Endothelial cell of umbilical vein (primary cell): ENCODE measurements at regions not wholly inside any gene's neighbourhood (a gene's known extent, or its start where the extent isn't known, plus 50 kb on each side); places are given as distances from the start of the nearest gene placed in this dataset.

ENCODE experiments used
- EZH2 ChIP-seq: IDR thresholded peaks from 2 replicates; pipeline ENCODE4 v1.6.1; 2012; ENCODE audit warnings: borderline replicate concordance, low read depth, mild to moderate bottlenecking, moderate library complexity, low read length, inconsistent platforms; ENCODE audit not compliant: severe bottlenecking
- FOS ChIP-seq: IDR thresholded peaks from 2 replicates; pipeline ENCODE4 v1.6.1; 2011; ENCODE audit warnings: mild to moderate bottlenecking, low read length, moderate library complexity, borderline replicate concordance; ENCODE audit not compliant: insufficient read depth
- JUN ChIP-seq: IDR thresholded peaks from 2 replicates; pipeline ENCODE4 v1.6.1; 2011; ENCODE audit warnings: borderline replicate concordance, low read depth; ENCODE audit not compliant: insufficient read length, insufficient read depth
- MYC ChIP-seq: IDR thresholded peaks from one replicate; pipeline ENCODE4 v1.6.1; 2011; ENCODE audit warnings: mild to moderate bottlenecking, low read depth, low read length
- POLR2A ChIP-seq: IDR thresholded peaks from 2 replicates; pipeline ENCODE4 v1.6.1; 2012; ENCODE audit warnings: low read depth, mild to moderate bottlenecking, control low read depth, low read length
- POLR2AphosphoS5 ChIP-seq: IDR thresholded peaks from 2 replicates; pipeline ENCODE4 v1.6.1; 2012; ENCODE audit warnings: low read depth, mild to moderate bottlenecking, control low read depth, low read length, moderate library complexity; ENCODE audit not compliant: insufficient read depth
- TF ChIP-seq, protein P1 (sequence below), 2 donors: IDR thresholded peaks; 1 replicate in 1 of 2; 2 replicates in 1 of 2; pipeline ENCODE4 v1.5.1; 2011; ENCODE audit warnings: low read length in 2 of 2, mild to moderate bottlenecking in 2 of 2, moderate library complexity in 2 of 2, control low read depth in 1 of 2, inconsistent platforms in 1 of 2, low read depth in 1 of 2; ENCODE audit not compliant: insufficient read depth in 1 of 2; ENCODE audit errors: extremely low read depth in 1 of 2
- TF ChIP-seq, protein P2 (sequence below): IDR thresholded peaks from 2 replicates; pipeline ENCODE4 v1.6.1; 2011; ENCODE audit not compliant: insufficient read depth, insufficient read length

DNA sequence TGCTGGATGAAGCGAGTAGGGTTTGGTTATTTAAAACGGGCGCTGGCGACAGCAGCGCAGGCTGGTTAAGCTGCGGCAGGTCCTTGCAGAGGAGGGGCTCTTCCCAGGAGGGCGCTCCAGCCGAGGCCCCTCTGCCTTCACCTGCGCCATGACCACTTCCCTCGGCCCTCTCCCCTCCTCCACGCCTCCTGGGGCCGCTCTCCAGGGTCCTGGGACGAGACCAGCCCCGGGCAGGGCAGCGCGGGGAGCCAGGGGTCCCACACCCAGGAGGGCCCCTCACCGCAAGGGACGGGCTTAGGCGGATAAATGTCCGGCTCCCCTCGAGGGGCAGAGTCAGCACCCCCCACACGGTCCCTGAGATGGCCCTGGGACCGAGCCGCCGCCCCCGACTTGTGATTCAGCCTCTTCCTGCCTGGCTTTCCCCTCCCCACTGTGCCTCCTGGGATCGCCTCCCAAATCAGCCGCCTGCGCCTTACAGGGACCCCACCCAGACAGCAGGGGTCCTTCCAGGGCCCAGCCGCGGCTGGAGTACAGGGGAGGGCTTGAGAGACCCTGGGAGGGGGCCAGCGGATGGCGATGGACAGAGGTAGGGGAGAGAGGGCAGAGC lies 380.7 kb downstream of the MATN1 start:
- TF ChIP-seq POLR2AphosphoS5 = no peak
- TF ChIP-seq, protein P1, sequence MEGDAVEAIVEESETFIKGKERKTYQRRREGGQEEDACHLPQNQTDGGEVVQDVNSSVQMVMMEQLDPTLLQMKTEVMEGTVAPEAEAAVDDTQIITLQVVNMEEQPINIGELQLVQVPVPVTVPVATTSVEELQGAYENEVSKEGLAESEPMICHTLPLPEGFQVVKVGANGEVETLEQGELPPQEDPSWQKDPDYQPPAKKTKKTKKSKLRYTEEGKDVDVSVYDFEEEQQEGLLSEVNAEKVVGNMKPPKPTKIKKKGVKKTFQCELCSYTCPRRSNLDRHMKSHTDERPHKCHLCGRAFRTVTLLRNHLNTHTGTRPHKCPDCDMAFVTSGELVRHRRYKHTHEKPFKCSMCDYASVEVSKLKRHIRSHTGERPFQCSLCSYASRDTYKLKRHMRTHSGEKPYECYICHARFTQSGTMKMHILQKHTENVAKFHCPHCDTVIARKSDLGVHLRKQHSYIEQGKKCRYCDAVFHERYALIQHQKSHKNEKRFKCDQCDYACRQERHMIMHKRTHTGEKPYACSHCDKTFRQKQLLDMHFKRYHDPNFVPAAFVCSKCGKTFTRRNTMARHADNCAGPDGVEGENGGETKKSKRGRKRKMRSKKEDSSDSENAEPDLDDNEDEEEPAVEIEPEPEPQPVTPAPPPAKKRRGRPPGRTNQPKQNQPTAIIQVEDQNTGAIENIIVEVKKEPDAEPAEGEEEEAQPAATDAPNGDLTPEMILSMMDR (IDR thresholded peaks at IDR 0.05; ENCODE audit: extremely low read depth in 1 of 2, insufficient read depth in 1 of 2, low read depth in 1 of 2, low read length in 2 of 2) = no peak
- no peak for TF ChIP-seq EZH2
- TF ChIP-seq POLR2A = no peak
- TF ChIP-seq, protein P2, sequence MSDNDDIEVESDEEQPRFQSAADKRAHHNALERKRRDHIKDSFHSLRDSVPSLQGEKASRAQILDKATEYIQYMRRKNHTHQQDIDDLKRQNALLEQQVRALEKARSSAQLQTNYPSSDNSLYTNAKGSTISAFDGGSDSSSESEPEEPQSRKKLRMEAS = no peak
- no peak for TF ChIP-seq FOS
- TF ChIP-seq MYC = no peak
- TF ChIP-seq JUN = no peak
